KMS-11 (cell line): ENCODE measurements at regions not wholly inside any gene's neighbourhood (a gene's known extent, or its start where the extent isn't known, plus 50 kb on each side); places are given as distances from the start of the nearest gene placed in this dataset.

Experiments
- H2AFZ ChIP-seq: fragments of 200-600 bp; sonication (generic); 2 replicates; pipeline ENCODE4 v1.6.1; 2016; ENCODE audit warnings: antibody characterized with exemption, mixed run types, low read depth
- H3K27ac ChIP-seq: fragments of 200-600 bp; sonication (generic); 2 replicates; pipeline ENCODE4 v1.6.1; 2016; ENCODE audit warnings: mild to moderate bottlenecking, mixed run types
- H3K27me3 ChIP-seq: fragments of 200-600 bp; sonication (generic); 2 replicates; pipeline ENCODE4 v1.6.1; 2017; ENCODE audit warnings: mild to moderate bottlenecking, low read depth, mixed run types, moderate library complexity; ENCODE audit not compliant: insufficient read depth
- H3K36me3 ChIP-seq: fragments of 200-600 bp; sonication (generic); 2 replicates; pipeline ENCODE4 v1.6.1; 2017; ENCODE audit warnings: mild to moderate bottlenecking, mixed run types; ENCODE audit not compliant: insufficient read depth
- H3K4me1 ChIP-seq: fragments of 200-600 bp; sonication (generic); 2 replicates; pipeline ENCODE4 v1.6.1; 2016; ENCODE audit warnings: mild to moderate bottlenecking, low read depth, mixed run types; ENCODE audit not compliant: poor library complexity, severe bottlenecking
- H3K4me2 ChIP-seq: fragments of 200-600 bp; sonication (generic); 2 replicates; pipeline ENCODE4 v1.7.0; 2016; ENCODE audit warnings: mild to moderate bottlenecking, mixed run types
- H3K4me3 ChIP-seq: fragments of 200-600 bp; sonication (generic); IDR thresholded peaks from 2 replicates; pipeline ENCODE4 v1.6.1; 2017; ENCODE audit warnings: low read depth, low read length, mixed read lengths; ENCODE audit not compliant: insufficient read depth
- H3K79me2 ChIP-seq: fragments of 200-600 bp; sonication (generic); 2 replicates; pipeline ENCODE4 v1.6.1; 2016; ENCODE audit warnings: low read depth, mixed run types; ENCODE audit not compliant: insufficient read depth
- H3K9ac ChIP-seq: fragments of 200-600 bp; sonication (generic); 2 replicates; pipeline ENCODE4 v1.6.1; 2016; ENCODE audit warnings: mild to moderate bottlenecking, mixed run types
- H4K20me1 ChIP-seq: fragments of 200-600 bp; sonication (generic); 2 replicates; pipeline ENCODE4 v1.6.1; 2016; ENCODE audit warnings: mild to moderate bottlenecking, mixed run types; ENCODE audit not compliant: insufficient read depth
- CTCF ChIP-seq: fragments of 200-600 bp; sonication (generic); conservative IDR thresholded peaks from 2 replicates; pipeline ENCODE4 v1.6.1; 2017; ENCODE audit warnings: low read depth, mild to moderate bottlenecking, antibody characterized with exemption, low read length, moderate library complexity, mixed read lengths

GRCh38 chrX:13109817-13110216 is 65.4 kb upstream of the FAM9C start:
- no peak overlapping the region for H3K4me3 ChIP-seq
- no peaks in the 10 kb centered on the region for H3K79me2 ChIP-seq
- no peaks in the 10 kb centered on the region for H3K36me3 ChIP-seq
- TF ChIP-seq CTCF, result no peak
- no peak overlapping the region for H3K27ac ChIP-seq
- H3K4me2 ChIP-seq, result no peak overlapping the region
- no peak overlapping the region for H3K9ac ChIP-seq
- no peaks in the 10 kb centered on the region for H3K4me1 ChIP-seq
- H4K20me1 ChIP-seq, result no peaks in the 10 kb centered on the region
- H3K27me3 ChIP-seq, result no peaks in the 10 kb centered on the region
- H2AFZ ChIP-seq, result no peak overlapping the region

- H3K4me1 ChIP-seq, result no peaks in the 10 kb centered on the region
- no peaks in the 10 kb centered on the region for H3K27me3 ChIP-seq
- H3K27ac ChIP-seq, result no peak overlapping the region
- H3K79me2 ChIP-seq, result no peaks in the 10 kb centered on the region
- H2AFZ ChIP-seq, result no peak overlapping the region
- H3K9ac ChIP-seq, result no peak overlapping the region
- H3K36me3 ChIP-seq, result no peaks in the 10 kb centered on the region
- H3K4me3 ChIP-seq, result no peak overlapping the region
- no peak for TF ChIP-seq CTCF
- no peaks in the 10 kb centered on the region for H4K20me1 ChIP-seq
- no peak overlapping the region for H3K4me2 ChIP-seq
These were observed 59.5 kb upstream of the FAM9C start for GRCh38 chrX:13103914-13104274.

- Histone ChIP-seq H3K36me3 (no peaks in the 10 kb centered on the region), H3K4me1 (no peaks in the 10 kb centered on the region), H3K9ac (no peak overlapping the region), H3K4me2 (no peak overlapping the region), H3K79me2 (no peaks in the 10 kb centered on the region), H3K27ac (no peak overlapping the region), H2AFZ (no peak overlapping the region), H3K4me3 (no peak overlapping the region), H3K27me3 (no peaks in the 10 kb centered on the region), H4K20me1 (no peaks in the 10 kb centered on the region)
- no peak for TF ChIP-seq CTCF
These were observed 58.9 kb upstream of the FAM9C start for GRCh38 chrX:13103188-13103913.

DNA sequence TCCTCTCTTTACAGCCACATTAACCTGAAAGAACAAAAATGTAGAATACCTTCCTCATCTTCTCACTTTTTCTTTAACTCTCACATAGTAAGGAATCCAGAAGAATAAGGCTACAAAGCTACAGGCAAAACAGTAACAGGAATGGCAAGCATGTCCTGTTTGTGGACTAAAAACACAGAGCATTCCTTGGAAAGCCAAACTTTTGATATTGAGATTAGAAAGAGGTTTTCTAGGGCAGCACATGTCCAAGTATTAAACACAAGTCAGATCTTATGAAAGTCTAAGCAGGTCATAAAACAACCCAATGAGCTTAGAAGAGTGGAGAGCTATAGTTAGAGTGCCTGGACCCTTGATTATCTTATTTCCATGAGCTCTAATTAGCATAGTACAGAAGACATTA is 58.2 kb upstream of the FAM9C start:
- Histone ChIP-seq H3K9ac (no peak overlapping the region), H3K79me2 (no peaks in the 10 kb centered on the region), H3K4me1 (no peaks in the 10 kb centered on the region), H2AFZ (no peak overlapping the region), H3K36me3 (no peaks in the 10 kb centered on the region), H4K20me1 (no peaks in the 10 kb centered on the region), H3K27me3 (no peaks in the 10 kb centered on the region), H3K4me2 (no peak overlapping the region), H3K27ac (no peak overlapping the region), H3K4me3 (no peak overlapping the region)
- no peak for TF ChIP-seq CTCF
